HL-60 (cell line): ENCODE measurements at regions not wholly inside any gene's neighbourhood (a gene's known extent, or its start where the extent isn't known, plus 50 kb on each side); places are given as distances from the start of the nearest gene placed in this dataset.

Experiments used
- GABPA ChIP-seq: IDR thresholded peaks from 2 replicates; pipeline ENCODE4 v1.6.1; 2012; ENCODE audit warnings: low read depth
- POLR2AphosphoS5 ChIP-seq: IDR thresholded peaks from 2 replicates; pipeline ENCODE4 v1.6.1; 2012; ENCODE audit warnings: low read depth
- REST ChIP-seq: IDR thresholded peaks from 2 replicates; pipeline ENCODE4 v1.6.1; 2012; ENCODE audit warnings: low read depth; ENCODE audit not compliant: insufficient replicate concordance
- SPI1 ChIP-seq: IDR thresholded peaks from 2 replicates; pipeline ENCODE4 v1.6.1; 2012; ENCODE audit warnings: low read depth, mild to moderate bottlenecking, borderline replicate concordance
- TF ChIP-seq, protein P1 (sequence below): IDR thresholded peaks from one replicate; pipeline ENCODE4 v1.5.1; 2011; ENCODE audit warnings: low read length, control low read depth, inconsistent platforms; ENCODE audit not compliant: insufficient read depth

DNA sequence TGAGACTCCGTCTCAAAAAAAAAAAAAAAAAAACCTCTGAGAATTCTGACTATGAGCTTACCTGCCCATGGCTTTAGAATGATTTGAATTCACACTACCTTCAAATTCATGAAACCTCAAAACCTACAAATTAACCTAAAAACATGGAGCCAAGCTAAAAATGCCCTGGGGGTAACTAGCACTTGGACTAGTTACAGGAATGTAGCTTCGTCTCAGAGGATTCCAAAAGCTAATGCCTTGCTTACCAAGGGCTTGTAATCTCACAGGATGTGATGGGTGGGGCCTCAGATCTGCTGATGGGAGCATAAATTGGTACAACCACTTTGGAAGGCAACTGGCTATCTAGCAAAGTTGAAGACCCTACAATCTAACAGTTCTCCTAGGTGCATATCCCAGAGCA is 79.4 kb upstream of the SPRY1 start:
- TF ChIP-seq, protein P1, sequence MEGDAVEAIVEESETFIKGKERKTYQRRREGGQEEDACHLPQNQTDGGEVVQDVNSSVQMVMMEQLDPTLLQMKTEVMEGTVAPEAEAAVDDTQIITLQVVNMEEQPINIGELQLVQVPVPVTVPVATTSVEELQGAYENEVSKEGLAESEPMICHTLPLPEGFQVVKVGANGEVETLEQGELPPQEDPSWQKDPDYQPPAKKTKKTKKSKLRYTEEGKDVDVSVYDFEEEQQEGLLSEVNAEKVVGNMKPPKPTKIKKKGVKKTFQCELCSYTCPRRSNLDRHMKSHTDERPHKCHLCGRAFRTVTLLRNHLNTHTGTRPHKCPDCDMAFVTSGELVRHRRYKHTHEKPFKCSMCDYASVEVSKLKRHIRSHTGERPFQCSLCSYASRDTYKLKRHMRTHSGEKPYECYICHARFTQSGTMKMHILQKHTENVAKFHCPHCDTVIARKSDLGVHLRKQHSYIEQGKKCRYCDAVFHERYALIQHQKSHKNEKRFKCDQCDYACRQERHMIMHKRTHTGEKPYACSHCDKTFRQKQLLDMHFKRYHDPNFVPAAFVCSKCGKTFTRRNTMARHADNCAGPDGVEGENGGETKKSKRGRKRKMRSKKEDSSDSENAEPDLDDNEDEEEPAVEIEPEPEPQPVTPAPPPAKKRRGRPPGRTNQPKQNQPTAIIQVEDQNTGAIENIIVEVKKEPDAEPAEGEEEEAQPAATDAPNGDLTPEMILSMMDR: no peak
- TF ChIP-seq POLR2AphosphoS5: no peak
- TF ChIP-seq SPI1: no peak
- no peak for TF ChIP-seq REST
- TF ChIP-seq GABPA: no peak
